ENCODE measurements at regions not wholly inside any gene's neighbourhood (a gene's known extent, or its start where the extent isn't known, plus 50 kb on each side); places are given as distances from the start of the nearest gene placed in this dataset.
"Not testable (repeated sequence)": the region's sequence is repeated elsewhere in the genome, so short reads cannot be mapped to it uniquely, and the experiment has no call there.

DNA sequence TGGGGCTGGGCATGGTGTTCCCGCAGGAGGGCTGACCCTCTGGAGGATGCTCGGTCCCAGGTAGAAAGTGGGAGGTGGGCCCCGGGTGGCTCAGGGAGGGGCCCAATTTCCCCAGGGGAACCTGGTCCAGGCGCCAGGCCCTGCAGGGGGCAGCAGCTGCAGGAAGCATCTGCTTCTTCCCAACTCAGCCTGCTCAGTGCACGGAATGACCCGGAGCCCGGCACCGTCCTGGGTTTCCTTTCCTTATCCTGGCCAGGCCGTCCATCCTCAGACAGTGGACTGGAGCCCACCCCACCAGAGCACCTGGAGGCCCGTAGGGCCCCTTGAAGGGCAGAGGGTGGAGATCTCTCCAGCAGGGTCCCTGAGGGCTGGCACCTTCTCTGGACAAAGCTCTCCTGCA lies 111.0 kb downstream of the TMEM121 start:
- H3K36me3 ChIP-seq (ENCODE audit: control insufficient read depth, insufficient read depth, low read length); H3K4me3 ChIP-seq (ENCODE audit: insufficient read depth, low read depth, low read length); H3K27me3 ChIP-seq (ENCODE audit: control insufficient read depth, insufficient read depth, low read length, poor library complexity, severe bottlenecking); H3K4me1 ChIP-seq (ENCODE audit: control insufficient read depth, insufficient read depth, low read length); H3K9me3 ChIP-seq (ENCODE audit: control insufficient read depth, low read length); H3K27ac ChIP-seq (ENCODE audit: insufficient read depth, low read depth, low read length, poor library complexity, severe bottlenecking): not testable (repeated sequence)
- WGBS, 2 experiments, result 79 to 87% methylated on average over 7 to 8 of the region's 10 CpGs

DNA sequence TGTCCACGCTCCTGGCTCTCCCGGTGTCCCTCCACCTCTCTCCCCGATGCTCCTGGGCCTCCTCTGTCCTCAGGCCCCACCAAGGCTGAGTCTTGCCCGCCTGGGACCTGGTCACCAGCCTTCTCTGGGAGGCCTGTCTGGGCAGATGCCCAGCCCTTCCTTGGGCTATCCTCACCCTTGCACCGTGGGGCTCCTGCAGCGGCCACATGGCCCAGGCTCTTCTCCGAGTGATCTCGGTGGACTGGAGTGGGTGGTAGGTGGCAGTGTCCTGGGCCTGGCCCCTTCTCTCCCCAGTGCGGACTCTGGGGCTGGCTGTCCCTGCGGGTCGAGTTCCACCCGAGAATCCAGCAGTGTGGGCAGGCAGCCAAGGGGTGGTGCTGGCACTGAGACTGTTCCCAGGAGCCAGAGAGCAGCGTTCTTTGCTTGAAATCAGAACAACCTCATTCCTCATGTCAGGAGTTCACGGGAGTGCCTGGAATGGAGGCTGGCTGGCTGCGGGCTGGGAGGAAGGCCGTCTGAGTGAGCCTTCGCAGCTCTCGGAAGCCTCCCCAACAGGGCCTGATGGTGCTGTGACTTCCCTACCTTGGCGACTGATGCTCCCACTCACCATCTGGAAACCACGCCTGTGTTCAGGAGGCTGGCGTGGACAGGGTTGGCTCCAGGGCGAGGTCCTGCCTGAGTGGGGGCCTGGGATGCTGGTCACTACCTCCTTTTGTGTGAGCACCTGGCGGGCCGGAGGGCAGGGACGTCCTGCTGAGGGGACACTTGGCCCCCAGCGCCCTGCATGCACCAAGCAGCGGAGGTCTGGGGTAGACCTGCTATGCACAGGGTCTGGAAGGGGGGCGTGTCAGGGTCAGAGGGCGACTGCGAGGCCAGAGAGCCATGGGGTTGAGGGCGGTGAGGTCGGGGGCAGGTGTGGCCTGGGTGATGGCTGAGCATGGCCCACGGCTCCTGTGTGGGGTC lies 113.9 kb downstream of the TMEM121 start:
- not testable (repeated sequence) for H3K27me3 ChIP-seq (ENCODE audit: control insufficient read depth, insufficient read depth, low read length, poor library complexity, severe bottlenecking); H3K9me3 ChIP-seq (ENCODE audit: control insufficient read depth, low read length); H3K4me3 ChIP-seq (ENCODE audit: insufficient read depth, low read depth, low read length); H3K36me3 ChIP-seq (ENCODE audit: control insufficient read depth, insufficient read depth, low read length); H3K4me1 ChIP-seq (ENCODE audit: control insufficient read depth, insufficient read depth, low read length); H3K27ac ChIP-seq (ENCODE audit: insufficient read depth, low read depth, low read length, poor library complexity, severe bottlenecking)
- 81 to 84% methylated on average over 24 to 29 of the region's 33 CpGs for WGBS, 2 experiments

DNA sequence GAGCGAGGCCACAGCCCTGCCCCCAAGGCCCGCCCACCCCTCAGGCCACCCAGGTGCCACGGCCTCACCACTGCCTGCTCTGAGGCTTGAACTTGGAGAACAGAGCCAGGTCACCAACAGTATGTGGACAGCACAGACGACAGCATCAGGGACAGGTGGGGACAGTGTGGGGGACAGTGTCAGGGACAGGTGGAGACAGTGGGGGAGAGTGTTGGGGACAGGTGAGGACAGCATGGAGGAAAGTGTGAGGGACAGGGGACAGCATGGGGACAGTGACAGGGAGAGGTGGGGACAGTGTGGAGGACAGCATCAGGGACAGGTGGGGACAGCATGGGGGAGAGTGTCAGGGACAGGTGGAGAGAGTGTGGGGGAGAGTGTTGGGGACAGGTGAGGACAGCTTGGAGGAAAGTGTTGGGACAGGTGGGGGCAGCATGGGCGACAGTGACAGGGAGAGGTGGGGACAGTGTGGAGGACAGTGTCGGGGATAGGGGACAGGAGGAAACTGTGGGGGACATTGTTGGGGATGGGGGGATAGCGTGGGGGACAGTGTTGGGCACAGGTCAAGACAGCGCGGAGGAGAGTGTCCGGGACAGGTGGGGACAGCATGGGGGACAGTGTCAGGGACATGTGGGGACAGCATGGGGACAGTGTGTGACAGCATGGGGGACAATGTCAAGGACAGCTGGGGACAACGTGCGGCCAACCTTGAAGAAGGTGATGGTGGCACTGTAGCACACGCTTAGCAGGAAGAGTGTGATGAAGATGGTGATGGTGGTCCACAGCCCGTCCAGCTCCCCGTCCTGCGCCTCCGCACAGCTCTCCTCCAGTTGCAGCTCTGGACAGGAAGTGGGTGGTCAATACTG lies 114.9 kb downstream of the TMEM121 start:
- Histone ChIP-seq H3K27me3 (ENCODE audit: control insufficient read depth, insufficient read depth, low read length, poor library complexity, severe bottlenecking) (no peaks in the 10 kb centered on the region), H3K36me3 (ENCODE audit: control insufficient read depth, insufficient read depth, low read length) (no peaks in the 10 kb centered on the region), H3K27ac (ENCODE audit: insufficient read depth, low read depth, low read length, poor library complexity, severe bottlenecking) (no peak overlapping the region), H3K9me3 (ENCODE audit: control insufficient read depth, low read length) (no peaks in the 10 kb centered on the region), H3K4me3 (ENCODE audit: insufficient read depth, low read depth, low read length) (no peak overlapping the region), H3K4me1 (ENCODE audit: control insufficient read depth, insufficient read depth, low read length) (no peaks in the 10 kb centered on the region)
- WGBS, 2 experiments, result 78 to 79% methylated on average over 16 to 17 of the region's 17 CpGs

DNA sequence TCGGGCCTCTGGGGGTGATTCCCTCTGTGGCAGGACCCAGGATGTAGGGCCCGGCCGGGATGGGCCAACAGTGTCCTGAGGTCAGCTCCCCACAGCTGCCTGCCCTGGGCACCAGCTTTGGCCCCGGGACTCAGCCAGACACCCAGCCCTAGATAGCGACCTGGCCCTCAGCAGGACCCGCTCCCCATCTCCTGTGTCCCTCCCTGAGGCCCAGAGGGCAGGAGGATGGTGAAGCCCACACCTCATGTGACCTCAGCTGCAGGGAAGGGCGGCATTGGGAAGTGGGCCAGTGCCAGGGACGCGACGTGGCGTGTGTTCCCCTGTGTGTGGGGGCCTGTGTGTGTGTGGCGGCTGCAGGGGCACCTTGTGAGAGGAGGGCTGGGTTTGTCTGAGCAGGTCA lies 115.6 kb downstream of the TMEM121 start:
- H3K9me3 ChIP-seq (ENCODE audit: control insufficient read depth, low read length), result not testable (repeated sequence)
- 56 to 60% methylated on average over 7 of the region's 12 CpGs for WGBS, 2 experiments

DNA sequence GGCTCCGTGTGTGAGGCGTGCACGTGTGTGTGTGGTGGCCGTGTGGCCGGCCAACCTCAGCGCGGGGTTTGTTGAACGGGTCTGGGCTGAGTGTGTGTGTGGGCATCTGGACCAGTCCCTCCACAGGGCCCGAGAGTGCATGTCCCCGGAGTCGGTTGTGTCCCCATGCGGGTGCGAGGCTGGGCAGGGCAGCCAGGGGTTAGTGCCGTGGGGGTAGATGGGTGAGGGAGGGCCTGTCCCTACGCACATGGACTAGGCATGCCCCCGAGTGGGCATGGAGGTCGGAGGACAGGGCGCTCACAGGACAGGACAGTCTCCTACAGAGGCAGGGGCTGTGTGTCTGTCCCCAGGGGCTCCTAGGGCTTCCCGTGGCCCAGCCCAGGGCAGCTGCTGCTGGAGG lies 116.1 kb downstream of the TMEM121 start:
- H3K9me3 ChIP-seq (ENCODE audit: control insufficient read depth, low read length); H3K4me1 ChIP-seq (ENCODE audit: control insufficient read depth, insufficient read depth, low read length); H3K36me3 ChIP-seq (ENCODE audit: control insufficient read depth, insufficient read depth, low read length); H3K27me3 ChIP-seq (ENCODE audit: control insufficient read depth, insufficient read depth, low read length, poor library complexity, severe bottlenecking); H3K27ac ChIP-seq (ENCODE audit: insufficient read depth, low read depth, low read length, poor library complexity, severe bottlenecking); H3K4me3 ChIP-seq (ENCODE audit: insufficient read depth, low read depth, low read length): not testable (repeated sequence)
- WGBS, 2 experiments, result 88 to 89% methylated on average over 10 of the region's 19 CpGs

More for the DNA sequence above, 115.6 kb downstream of the TMEM121 start:
- not testable (repeated sequence) for H3K4me1 ChIP-seq (ENCODE audit: control insufficient read depth, insufficient read depth, low read length); H3K36me3 ChIP-seq (ENCODE audit: control insufficient read depth, insufficient read depth, low read length); H3K27me3 ChIP-seq (ENCODE audit: control insufficient read depth, insufficient read depth, low read length, poor library complexity, severe bottlenecking); H3K27ac ChIP-seq (ENCODE audit: insufficient read depth, low read depth, low read length, poor library complexity, severe bottlenecking); H3K4me3 ChIP-seq (ENCODE audit: insufficient read depth, low read depth, low read length)

DNA sequence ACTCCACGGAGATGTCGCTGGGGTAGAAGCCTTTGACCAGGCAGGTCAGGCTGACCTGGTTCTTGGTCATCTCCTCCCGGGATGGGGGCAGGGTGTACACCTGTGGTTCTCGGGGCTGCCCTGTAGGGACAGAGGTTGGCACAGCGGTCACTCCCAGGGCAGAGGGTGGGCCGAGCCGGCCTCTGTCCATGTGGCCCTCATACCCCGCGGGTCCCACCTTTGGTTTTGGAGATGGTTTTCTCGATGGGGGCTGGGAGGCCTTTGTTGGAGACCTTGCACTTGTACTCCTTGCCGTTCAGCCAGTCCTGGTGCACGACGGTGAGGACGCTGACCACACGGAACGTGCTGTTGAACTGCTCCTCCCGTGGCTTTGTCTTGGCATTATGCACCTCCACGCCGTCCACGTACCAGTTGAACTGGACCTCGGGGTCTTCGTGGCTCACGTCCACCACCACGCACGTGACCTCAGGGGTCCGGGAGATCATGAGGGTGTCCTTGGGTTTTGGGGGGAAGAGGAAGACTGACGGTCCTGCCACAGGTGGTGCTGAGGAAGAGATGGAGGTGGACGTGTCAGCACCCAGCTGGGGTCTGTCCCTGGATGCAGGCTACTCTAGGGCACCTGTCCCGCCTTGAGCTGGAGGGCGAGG lies 117.1 kb downstream of the TMEM121 start:
- H3K9me3 ChIP-seq (ENCODE audit: control insufficient read depth, low read length); H3K4me3 ChIP-seq (ENCODE audit: insufficient read depth, low read depth, low read length); H3K36me3 ChIP-seq (ENCODE audit: control insufficient read depth, insufficient read depth, low read length); H3K27ac ChIP-seq (ENCODE audit: insufficient read depth, low read depth, low read length, poor library complexity, severe bottlenecking); H3K4me1 ChIP-seq (ENCODE audit: control insufficient read depth, insufficient read depth, low read length); H3K27me3 ChIP-seq (ENCODE audit: control insufficient read depth, insufficient read depth, low read length, poor library complexity, severe bottlenecking): not testable (repeated sequence)
- 80 to 82% methylated on average over 28 to 30 of the region's 30 CpGs for WGBS, 2 experiments

DNA sequence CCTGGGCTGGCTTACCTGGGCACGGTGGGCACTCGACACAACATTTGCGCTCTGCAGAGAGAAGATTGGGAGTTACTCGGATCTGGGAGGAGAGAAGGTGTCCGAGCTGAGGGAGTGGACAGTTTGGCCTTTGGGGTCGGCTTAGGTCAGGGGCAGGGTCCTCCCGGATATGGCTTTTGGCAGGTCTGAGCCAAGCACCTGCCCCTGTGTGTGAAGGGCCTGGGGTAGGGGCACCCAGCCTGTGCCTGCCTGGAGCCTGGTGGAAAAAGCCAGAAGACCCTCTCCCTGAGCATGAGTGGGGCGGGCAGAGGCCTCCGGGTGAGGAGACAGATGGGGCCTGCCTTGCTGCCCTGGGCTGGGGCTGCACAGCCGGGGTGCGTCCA lies 117.7 kb downstream of the TMEM121 start:
- not testable (repeated sequence) for H3K4me3 ChIP-seq (ENCODE audit: insufficient read depth, low read depth, low read length); H3K9me3 ChIP-seq (ENCODE audit: control insufficient read depth, low read length); H3K36me3 ChIP-seq (ENCODE audit: control insufficient read depth, insufficient read depth, low read length); H3K4me1 ChIP-seq (ENCODE audit: control insufficient read depth, insufficient read depth, low read length); H3K27me3 ChIP-seq (ENCODE audit: control insufficient read depth, insufficient read depth, low read length, poor library complexity, severe bottlenecking); H3K27ac ChIP-seq (ENCODE audit: insufficient read depth, low read depth, low read length, poor library complexity, severe bottlenecking)
- WGBS, 2 experiments, result 82 to 86% methylated on average over 10 to 11 of the region's 11 CpGs

DNA sequence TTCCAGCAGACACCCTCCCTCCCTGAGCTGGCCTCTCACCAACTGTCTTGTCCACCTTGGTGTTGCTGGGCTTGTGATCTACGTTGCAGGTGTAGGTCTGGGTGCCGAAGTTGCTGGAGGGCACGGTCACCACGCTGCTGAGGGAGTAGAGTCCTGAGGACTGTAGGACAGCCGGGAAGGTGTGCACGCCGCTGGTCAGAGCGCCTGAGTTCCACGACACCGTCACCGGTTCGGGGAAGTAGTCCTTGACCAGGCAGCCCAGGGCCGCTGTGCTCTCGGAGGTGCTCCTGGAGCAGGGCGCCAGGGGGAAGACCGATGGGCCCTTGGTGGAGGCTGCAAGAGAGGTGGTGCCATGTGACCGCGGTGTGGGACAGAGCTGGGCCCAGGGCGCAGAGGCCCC lies 118.1 kb downstream of the TMEM121 start:
- 83 to 85% methylated on average over 16 to 18 of the region's 19 CpGs for WGBS, 2 experiments
- not testable (repeated sequence) for H3K4me1 ChIP-seq (ENCODE audit: control insufficient read depth, insufficient read depth, low read length); H3K9me3 ChIP-seq (ENCODE audit: control insufficient read depth, low read length); H3K36me3 ChIP-seq (ENCODE audit: control insufficient read depth, insufficient read depth, low read length); H3K4me3 ChIP-seq (ENCODE audit: insufficient read depth, low read depth, low read length); H3K27ac ChIP-seq (ENCODE audit: insufficient read depth, low read depth, low read length, poor library complexity, severe bottlenecking); H3K27me3 ChIP-seq (ENCODE audit: control insufficient read depth, insufficient read depth, low read length, poor library complexity, severe bottlenecking)

DNA sequence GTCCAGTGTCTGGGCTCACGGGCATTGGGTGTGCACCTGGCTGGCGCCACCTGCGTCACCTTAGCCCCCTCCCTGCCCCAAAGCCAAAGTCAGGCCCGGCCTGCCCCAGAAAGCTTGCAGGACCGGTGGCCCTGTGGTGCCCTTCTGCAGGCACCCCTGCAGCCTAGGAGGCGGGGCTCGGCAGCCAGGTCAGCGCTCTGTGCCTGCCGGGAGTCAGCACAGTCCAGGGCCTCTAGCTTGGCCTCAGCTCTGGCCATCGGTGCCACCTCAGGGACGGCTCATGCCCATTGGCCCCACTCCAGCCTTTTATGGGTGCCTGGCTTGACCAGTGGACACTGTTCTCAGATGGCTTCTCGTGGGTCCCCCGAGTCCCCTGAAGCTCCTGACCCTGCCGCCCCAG lies 118.5 kb downstream of the TMEM121 start:
- H3K36me3 ChIP-seq (ENCODE audit: control insufficient read depth, insufficient read depth, low read length); H3K4me3 ChIP-seq (ENCODE audit: insufficient read depth, low read depth, low read length); H3K4me1 ChIP-seq (ENCODE audit: control insufficient read depth, insufficient read depth, low read length); H3K27me3 ChIP-seq (ENCODE audit: control insufficient read depth, insufficient read depth, low read length, poor library complexity, severe bottlenecking); H3K27ac ChIP-seq (ENCODE audit: insufficient read depth, low read depth, low read length, poor library complexity, severe bottlenecking); H3K9me3 ChIP-seq (ENCODE audit: control insufficient read depth, low read length): not testable (repeated sequence)
- WGBS, 2 experiments, result no CpG with 5 or more reads among the region's 14 CpGs

DNA sequence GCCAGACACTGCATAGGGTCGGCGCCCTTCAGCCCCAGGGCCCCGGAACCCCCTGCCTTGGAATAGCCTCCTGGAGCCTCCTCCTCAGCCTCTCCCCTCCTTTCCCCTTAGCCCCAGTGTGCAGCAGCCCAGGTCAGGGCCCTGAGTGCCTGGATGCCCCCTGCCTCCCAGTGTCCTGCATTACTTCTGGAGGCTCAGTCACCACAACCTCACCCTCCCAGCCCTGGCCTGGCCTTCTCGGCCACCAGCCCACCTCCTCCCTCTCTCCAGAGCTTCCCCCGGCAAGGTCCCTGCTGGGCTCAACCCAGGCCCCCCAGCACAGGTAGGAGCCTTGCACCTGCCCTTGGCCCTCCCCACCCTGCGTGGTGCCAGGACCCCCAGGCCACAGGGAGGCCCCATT lies 119.0 kb downstream of the TMEM121 start:
- H3K27me3 ChIP-seq (ENCODE audit: control insufficient read depth, insufficient read depth, low read length, poor library complexity, severe bottlenecking), result not testable (repeated sequence)

More for the DNA sequence above, 119.0 kb downstream of the TMEM121 start:
- H3K4me1 ChIP-seq (ENCODE audit: control insufficient read depth, insufficient read depth, low read length); H3K36me3 ChIP-seq (ENCODE audit: control insufficient read depth, insufficient read depth, low read length); H3K27ac ChIP-seq (ENCODE audit: insufficient read depth, low read depth, low read length, poor library complexity, severe bottlenecking); H3K9me3 ChIP-seq (ENCODE audit: control insufficient read depth, low read length); H3K4me3 ChIP-seq (ENCODE audit: insufficient read depth, low read depth, low read length): not testable (repeated sequence)
- WGBS, 2 experiments, result no CpG with 5 or more reads among the region's 6 CpGs

Data from ectodermal cell (in vitro differentiated cells).